ENCODE measurements at regions not wholly inside any gene's neighbourhood (a gene's known extent, or its start where the extent isn't known, plus 50 kb on each side); places are given as distances from the start of the nearest gene placed in this dataset.

DNA sequence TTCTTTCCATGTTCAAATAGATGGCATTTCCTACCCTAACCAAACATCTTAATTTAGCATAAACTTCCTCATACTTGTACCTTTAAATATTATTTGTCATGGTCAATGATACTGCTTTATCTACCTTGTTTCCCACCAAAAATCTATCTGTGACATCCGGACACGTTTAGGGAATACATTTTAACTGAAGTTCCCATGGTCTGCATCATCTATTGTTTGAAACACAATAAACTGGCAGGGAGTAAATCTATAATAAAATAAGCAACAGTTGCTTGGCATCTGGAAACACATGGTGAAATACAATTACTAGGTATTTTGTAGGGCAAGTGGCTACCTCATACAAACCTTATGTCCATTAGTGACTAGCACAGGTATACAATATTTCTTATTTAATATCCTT, 289.1 kb downstream of the GJA1 start (continued):
- TF ChIP-seq, protein P1, sequence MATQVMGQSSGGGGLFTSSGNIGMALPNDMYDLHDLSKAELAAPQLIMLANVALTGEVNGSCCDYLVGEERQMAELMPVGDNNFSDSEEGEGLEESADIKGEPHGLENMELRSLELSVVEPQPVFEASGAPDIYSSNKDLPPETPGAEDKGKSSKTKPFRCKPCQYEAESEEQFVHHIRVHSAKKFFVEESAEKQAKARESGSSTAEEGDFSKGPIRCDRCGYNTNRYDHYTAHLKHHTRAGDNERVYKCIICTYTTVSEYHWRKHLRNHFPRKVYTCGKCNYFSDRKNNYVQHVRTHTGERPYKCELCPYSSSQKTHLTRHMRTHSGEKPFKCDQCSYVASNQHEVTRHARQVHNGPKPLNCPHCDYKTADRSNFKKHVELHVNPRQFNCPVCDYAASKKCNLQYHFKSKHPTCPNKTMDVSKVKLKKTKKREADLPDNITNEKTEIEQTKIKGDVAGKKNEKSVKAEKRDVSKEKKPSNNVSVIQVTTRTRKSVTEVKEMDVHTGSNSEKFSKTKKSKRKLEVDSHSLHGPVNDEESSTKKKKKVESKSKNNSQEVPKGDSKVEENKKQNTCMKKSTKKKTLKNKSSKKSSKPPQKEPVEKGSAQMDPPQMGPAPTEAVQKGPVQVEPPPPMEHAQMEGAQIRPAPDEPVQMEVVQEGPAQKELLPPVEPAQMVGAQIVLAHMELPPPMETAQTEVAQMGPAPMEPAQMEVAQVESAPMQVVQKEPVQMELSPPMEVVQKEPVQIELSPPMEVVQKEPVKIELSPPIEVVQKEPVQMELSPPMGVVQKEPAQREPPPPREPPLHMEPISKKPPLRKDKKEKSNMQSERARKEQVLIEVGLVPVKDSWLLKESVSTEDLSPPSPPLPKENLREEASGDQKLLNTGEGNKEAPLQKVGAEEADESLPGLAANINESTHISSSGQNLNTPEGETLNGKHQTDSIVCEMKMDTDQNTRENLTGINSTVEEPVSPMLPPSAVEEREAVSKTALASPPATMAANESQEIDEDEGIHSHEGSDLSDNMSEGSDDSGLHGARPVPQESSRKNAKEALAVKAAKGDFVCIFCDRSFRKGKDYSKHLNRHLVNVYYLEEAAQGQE (IDR thresholded peaks at IDR 0.05): no peak
- no peak for TF ChIP-seq HNF4A (conservative IDR thresholded peaks at IDR 0.05)

DNA sequence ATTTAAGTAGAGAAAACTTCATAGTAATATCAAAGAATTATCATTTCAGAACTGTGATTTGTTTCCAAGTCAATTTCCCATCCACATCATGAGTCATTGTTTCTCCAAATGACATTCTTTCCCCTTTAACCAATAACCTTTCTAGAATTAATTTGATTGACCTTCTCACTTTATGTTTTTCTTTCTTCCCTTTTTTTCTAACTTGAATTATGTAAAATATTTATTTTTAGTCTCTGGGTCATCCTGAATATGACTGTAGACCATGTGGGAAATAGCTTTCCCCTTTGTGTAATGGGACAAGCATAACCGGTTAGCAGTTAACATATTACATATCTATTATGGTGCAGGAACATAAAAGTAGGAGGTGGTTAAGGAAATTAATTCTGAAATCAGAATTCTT, 291.1 kb downstream of the GJA1 start:
- no peaks in the 10 kb centered on the region for H3K9me3 ChIP-seq (ENCODE audit: control insufficient read depth in 4 of 4, low read length in 3 of 4)
- no peak overlapping the region for H3K9ac ChIP-seq (ENCODE audit: low read depth in 1 of 2, low read length in 2 of 2)
- no peaks in the 10 kb centered on the region for H3K36me3 ChIP-seq (ENCODE audit: control insufficient read depth in 4 of 4, insufficient read depth in 3 of 4, low read depth in 1 of 4, low read length in 3 of 4)
- TF ChIP-seq FOXA1 (IDR thresholded peaks at IDR 0.05) (no peak), YY1 (IDR thresholded peaks at IDR 0.05) (no peak), EGR1 (IDR thresholded peaks at IDR 0.05; ENCODE audit: low read depth in 2 of 2) (no peak)
- TF ChIP-seq, protein P2, sequence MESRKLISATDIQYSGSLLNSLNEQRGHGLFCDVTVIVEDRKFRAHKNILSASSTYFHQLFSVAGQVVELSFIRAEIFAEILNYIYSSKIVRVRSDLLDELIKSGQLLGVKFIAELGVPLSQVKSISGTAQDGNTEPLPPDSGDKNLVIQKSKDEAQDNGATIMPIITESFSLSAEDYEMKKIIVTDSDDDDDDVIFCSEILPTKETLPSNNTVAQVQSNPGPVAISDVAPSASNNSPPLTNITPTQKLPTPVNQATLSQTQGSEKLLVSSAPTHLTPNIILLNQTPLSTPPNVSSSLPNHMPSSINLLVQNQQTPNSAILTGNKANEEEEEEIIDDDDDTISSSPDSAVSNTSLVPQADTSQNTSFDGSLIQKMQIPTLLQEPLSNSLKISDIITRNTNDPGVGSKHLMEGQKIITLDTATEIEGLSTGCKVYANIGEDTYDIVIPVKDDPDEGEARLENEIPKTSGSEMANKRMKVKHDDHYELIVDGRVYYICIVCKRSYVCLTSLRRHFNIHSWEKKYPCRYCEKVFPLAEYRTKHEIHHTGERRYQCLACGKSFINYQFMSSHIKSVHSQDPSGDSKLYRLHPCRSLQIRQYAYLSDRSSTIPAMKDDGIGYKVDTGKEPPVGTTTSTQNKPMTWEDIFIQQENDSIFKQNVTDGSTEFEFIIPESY (IDR thresholded peaks at IDR 0.05): no peak
- TF ChIP-seq, protein P3, sequence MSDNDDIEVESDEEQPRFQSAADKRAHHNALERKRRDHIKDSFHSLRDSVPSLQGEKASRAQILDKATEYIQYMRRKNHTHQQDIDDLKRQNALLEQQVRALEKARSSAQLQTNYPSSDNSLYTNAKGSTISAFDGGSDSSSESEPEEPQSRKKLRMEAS (IDR thresholded peaks at IDR 0.05): no peak
- no peaks in the 10 kb centered on the region for H3K4me1 ChIP-seq (ENCODE audit: control insufficient read depth in 4 of 4, insufficient read depth in 4 of 4, low read length in 3 of 4)
- 93% methylated on average over 1 of the region's 1 CpG for WGBS
- H3K27ac ChIP-seq (ENCODE audit: low read depth in 1 of 2, low read length in 2 of 2): no peak overlapping the region
- no peaks in the 10 kb centered on the region for H3K27me3 ChIP-seq (ENCODE audit: control insufficient read depth in 4 of 4, insufficient read depth in 4 of 4, low read length in 3 of 4)
- DNase-seq (ENCODE audit: low spot score): no peak
- H3K4me3 ChIP-seq (ENCODE audit: low read depth in 1 of 3, low read length in 3 of 3): no peak overlapping the region

DNA sequence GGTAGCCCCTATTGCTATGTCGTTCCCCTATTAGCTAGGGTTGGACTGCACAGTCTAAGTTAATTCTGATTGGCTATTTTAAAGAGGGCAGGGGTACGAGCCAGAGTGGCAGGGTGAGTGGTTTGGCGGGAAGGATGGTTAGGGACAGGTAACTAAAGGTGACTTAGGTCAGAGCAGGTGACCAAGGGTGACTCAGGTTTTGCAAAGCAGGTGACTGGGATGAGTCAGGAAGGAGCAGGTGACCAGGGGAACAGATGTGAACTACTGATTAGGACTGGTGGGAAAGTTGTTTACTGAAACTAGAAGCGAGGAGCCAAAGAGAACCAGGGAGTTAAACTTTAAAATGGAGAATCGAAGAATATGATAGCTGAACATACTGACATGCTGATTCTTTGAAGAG, 295.2 kb downstream of the GJA1 start:
- no peak overlapping the region for H3K4me3 ChIP-seq (ENCODE audit: low read depth in 1 of 3, low read length in 3 of 3)
- H3K4me1 ChIP-seq (ENCODE audit: control insufficient read depth in 4 of 4, insufficient read depth in 4 of 4, low read length in 3 of 4): no peaks in the 10 kb centered on the region
- DNase-seq (ENCODE audit: low spot score): no peak
- H3K9ac ChIP-seq (ENCODE audit: low read depth in 1 of 2, low read length in 2 of 2): no peak overlapping the region
- no peaks in the 10 kb centered on the region for H3K36me3 ChIP-seq (ENCODE audit: control insufficient read depth in 4 of 4, insufficient read depth in 3 of 4, low read depth in 1 of 4, low read length in 3 of 4)
- no peak overlapping the region for H3K27ac ChIP-seq (ENCODE audit: low read depth in 1 of 2, low read length in 2 of 2)
- WGBS: 82% methylated on average over 5 of the region's 5 CpGs
- H3K9me3 ChIP-seq (ENCODE audit: control insufficient read depth in 4 of 4, low read length in 3 of 4): no peaks in the 10 kb centered on the region
- no peaks in the 10 kb centered on the region for H3K27me3 ChIP-seq (ENCODE audit: control insufficient read depth in 4 of 4, insufficient read depth in 4 of 4, low read length in 3 of 4)
- TF ChIP-seq FOXA2 (IDR thresholded peaks at IDR 0.05): no peak
- TF ChIP-seq, protein P4, sequence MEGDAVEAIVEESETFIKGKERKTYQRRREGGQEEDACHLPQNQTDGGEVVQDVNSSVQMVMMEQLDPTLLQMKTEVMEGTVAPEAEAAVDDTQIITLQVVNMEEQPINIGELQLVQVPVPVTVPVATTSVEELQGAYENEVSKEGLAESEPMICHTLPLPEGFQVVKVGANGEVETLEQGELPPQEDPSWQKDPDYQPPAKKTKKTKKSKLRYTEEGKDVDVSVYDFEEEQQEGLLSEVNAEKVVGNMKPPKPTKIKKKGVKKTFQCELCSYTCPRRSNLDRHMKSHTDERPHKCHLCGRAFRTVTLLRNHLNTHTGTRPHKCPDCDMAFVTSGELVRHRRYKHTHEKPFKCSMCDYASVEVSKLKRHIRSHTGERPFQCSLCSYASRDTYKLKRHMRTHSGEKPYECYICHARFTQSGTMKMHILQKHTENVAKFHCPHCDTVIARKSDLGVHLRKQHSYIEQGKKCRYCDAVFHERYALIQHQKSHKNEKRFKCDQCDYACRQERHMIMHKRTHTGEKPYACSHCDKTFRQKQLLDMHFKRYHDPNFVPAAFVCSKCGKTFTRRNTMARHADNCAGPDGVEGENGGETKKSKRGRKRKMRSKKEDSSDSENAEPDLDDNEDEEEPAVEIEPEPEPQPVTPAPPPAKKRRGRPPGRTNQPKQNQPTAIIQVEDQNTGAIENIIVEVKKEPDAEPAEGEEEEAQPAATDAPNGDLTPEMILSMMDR (IDR thresholded peaks at IDR 0.05; ENCODE audit: low read depth, low read length, missing input control): no peak
- TF ChIP-seq YY1 (IDR thresholded peaks at IDR 0.05): no peak
- TF ChIP-seq NR2F2 (IDR thresholded peaks at IDR 0.05): no peak
- TF ChIP-seq, protein P2 (IDR thresholded peaks at IDR 0.05): no peak
- TF ChIP-seq, protein P3 (IDR thresholded peaks at IDR 0.05): no peak
- no peak for TF ChIP-seq HNF4A (conservative IDR thresholded peaks at IDR 0.05)
- TF ChIP-seq FOXA1 (IDR thresholded peaks at IDR 0.05): no peak
- no peak for TF ChIP-seq RXRA (IDR thresholded peaks at IDR 0.05)
- no peak for TF ChIP-seq TAF1 (conservative IDR thresholded peaks at IDR 0.05)
- TF ChIP-seq EGR1 (IDR thresholded peaks at IDR 0.05; ENCODE audit: low read depth in 2 of 2): no peak
- TF ChIP-seq, protein P5, sequence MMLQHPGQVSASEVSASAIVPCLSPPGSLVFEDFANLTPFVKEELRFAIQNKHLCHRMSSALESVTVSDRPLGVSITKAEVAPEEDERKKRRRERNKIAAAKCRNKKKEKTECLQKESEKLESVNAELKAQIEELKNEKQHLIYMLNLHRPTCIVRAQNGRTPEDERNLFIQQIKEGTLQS (IDR thresholded peaks at IDR 0.05): no peak
- no peak for TF ChIP-seq RAD21 (IDR thresholded peaks at IDR 0.05)
- no peak for TF ChIP-seq SP1 (IDR thresholded peaks at IDR 0.05)
- TF ChIP-seq, protein P1 (IDR thresholded peaks at IDR 0.05): no peak
- TF ChIP-seq GABPA (IDR thresholded peaks at IDR 0.05 in 1 of 2, conservative IDR thresholded peaks at IDR 0.05 in 1 of 2): no peak

Data from liver (tissue), 8 donors.